LNCaP clone FGC (cell line): ENCODE measurements at regions not wholly inside any gene's neighbourhood (a gene's known extent, or its start where the extent isn't known, plus 50 kb on each side); places are given as distances from the start of the nearest gene placed in this dataset.

ENCODE experiments used
- DNase-seq: peaks from one replicate; pipeline ENCODE4 v3.0.0-alpha.2; 2011; ENCODE audit warnings: low read depth
- H3K4me3 ChIP-seq: 2 replicates; pipeline ENCODE4 v1.5.1; 2011; ENCODE audit warnings: mild to moderate bottlenecking, low read depth, low read length, control low read depth
- TF ChIP-seq, protein P1 (sequence below): IDR thresholded peaks from 2 replicates; pipeline ENCODE4 v1.5.1; 2012; ENCODE audit warnings: mild to moderate bottlenecking; ENCODE audit not compliant: control insufficient read depth, insufficient read depth; ENCODE audit errors: extremely low read depth

DNA sequence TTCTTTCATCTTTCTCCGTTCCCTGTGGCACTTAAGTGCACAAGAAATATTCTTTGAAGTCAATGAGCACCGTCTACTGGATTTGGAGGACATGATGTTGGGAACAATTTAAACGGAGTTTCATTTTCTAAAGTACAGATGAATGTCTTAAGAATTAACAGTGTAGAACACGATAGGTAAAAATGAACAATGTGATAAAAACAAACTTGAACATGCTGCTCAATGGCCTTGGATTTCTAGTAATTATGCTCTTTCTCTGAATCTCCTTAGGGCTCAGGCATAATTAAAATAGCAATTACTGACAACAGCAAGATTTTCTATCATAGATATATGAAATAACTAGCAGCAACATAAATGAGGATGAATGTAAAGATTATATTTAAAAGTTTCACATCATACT is 142.2 kb upstream of the CDH6 start:
- TF ChIP-seq, protein P1, sequence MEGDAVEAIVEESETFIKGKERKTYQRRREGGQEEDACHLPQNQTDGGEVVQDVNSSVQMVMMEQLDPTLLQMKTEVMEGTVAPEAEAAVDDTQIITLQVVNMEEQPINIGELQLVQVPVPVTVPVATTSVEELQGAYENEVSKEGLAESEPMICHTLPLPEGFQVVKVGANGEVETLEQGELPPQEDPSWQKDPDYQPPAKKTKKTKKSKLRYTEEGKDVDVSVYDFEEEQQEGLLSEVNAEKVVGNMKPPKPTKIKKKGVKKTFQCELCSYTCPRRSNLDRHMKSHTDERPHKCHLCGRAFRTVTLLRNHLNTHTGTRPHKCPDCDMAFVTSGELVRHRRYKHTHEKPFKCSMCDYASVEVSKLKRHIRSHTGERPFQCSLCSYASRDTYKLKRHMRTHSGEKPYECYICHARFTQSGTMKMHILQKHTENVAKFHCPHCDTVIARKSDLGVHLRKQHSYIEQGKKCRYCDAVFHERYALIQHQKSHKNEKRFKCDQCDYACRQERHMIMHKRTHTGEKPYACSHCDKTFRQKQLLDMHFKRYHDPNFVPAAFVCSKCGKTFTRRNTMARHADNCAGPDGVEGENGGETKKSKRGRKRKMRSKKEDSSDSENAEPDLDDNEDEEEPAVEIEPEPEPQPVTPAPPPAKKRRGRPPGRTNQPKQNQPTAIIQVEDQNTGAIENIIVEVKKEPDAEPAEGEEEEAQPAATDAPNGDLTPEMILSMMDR: no peak
- no peak for DNase-seq
- no peak overlapping the region for H3K4me3 ChIP-seq

DNA sequence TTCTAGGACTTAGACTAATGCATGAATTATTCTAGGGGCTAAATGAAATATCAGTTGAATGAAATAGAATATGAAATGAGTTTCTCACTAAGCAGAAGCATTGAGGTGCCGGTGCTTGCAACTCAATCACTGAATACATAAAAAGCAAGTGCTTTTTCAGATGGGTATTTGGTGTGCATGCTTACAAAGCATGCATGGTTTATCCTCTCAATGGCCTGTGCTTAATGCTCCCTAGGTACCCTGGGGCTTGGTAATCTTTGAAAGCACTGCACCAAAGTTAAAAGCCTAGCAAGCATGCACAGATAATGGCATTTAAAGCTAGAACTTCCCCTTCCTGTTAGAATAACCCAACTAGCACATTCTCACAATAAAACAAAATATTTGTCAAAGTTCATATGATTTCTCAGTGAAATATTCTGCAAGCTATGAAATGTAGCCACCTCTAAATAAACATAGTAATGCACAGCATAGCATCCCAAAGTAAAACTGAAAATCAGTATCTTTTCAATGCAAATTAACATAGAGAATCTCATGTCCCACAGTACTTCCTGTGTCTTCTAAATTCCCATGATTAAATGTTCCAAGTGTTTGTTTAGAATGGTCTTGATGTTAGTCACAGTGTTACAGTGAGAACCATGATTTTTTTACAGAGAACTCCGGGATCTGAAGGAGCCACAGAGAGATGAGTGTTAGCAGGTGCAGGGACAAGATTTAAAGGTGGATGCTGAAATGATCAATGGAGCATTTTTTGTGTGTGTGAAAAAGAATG is 143.4 kb upstream of the CDH6 start:
- no peak for DNase-seq
- TF ChIP-seq, protein P1: no peak
- no peak overlapping the region for H3K4me3 ChIP-seq

DNA sequence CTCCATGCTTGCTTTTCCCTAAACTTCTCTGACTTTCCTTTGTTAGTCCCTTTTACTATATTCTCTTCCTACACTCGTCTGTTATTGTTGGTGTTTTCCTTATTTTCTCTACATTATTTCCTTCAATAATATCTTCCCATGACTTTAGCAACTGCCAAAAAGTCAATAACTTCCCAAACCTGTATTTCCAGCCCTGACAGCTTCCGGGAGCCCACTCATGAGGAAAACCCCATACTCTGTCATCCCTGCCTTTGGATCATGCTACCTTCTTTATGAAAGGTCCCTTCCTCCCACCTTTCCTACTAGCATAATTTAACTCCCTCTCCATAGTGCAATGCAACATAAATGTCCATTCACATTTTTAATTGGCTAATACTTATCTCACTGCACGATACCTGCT is 144.0 kb upstream of the CDH6 start:
- no peak overlapping the region for H3K4me3 ChIP-seq
- no peak for DNase-seq
- TF ChIP-seq, protein P1: no peak

DNA sequence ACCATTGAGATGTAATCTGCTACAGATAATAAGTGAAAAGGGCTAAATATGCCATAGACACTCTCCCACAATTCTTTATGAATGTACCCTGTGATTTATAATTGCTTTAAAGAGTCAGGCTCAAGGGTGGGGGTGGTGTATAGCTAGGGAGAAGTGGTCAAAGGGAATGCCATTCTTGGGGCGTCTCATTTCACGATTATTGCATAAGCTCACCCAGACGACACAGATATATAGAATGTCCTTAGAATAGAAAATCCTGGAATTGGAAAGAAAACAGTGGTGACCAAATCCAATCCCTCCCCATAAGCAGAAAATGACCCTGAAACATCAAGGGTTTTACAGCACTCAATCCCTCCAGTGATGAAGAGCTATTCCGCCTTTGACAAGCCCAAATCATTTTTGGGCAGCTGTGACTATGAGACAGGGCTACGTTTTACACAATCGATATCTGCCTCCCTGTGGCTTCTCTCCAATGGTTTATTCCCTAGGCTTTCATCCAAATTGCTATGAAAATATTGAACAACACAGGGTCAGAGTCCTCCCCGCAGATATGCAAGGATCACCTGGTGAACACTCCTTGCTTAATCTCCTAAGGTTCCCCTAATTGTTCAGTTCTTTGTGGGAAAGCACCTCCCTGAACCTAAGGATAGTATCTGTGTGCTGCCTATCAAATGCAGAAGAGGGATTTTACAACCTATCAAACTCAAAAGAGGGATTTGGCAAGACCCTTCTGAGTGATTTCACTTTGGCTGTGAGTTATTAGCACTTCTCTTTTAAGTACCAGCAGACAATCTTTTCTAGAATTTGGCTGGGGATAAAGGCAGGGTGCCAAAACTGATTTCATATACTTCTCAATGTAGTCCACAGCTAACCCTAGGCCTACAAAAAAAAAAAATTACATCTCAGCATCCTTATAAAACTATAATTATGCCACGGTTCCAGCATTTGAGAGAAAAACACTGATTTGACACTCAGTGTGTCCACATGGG is 144.9 kb upstream of the CDH6 start:
- TF ChIP-seq, protein P1: no peak
- no peak for DNase-seq
- no peak overlapping the region for H3K4me3 ChIP-seq

DNA sequence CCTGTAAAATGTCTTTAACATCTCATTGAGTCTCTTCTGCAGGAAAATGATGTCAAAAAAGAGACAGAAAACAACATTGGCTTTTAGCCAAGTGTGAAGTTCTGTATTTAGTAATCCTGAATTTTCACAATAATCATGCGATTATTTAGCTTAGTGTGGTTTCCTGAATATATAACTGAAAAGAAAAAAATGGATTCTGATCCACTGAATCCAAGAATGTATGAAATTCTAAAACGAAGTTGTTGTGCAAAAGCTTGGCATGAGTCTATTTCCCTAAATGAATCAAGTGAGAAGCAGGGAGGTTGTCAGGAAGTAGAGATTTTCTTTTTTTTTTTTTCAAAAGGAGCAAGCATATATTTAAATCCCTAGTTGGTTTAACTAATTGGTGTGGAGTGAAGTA is 145.9 kb upstream of the CDH6 start:
- DNase-seq: no peak
- H3K4me3 ChIP-seq: no peak overlapping the region
- TF ChIP-seq, protein P1: no peak

DNA sequence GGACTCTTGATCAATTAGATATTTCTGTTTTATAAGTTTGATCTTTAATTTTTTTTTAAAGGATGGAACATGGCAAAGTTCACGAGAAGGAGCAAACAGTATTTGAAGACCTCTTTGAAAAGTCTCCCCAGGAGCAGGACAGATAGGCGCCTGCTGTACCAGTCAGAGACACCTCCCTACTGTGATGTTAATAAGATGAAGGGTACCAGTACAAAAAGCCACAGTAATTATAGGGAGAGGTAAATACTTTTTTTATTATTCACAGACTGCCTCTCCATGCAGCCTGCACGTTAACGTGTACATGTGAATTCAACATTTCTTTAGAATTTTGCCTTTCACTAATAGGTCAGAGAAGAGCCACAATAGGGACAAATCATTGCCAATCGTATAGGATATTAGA is 146.5 kb upstream of the CDH6 start:
- no peak for DNase-seq
- no peak overlapping the region for H3K4me3 ChIP-seq
- TF ChIP-seq, protein P1: no peak
